Kidney epithelial cell (primary cell): ENCODE measurements at regions not wholly inside any gene's neighbourhood (a gene's known extent, or its start where the extent isn't known, plus 50 kb on each side); places are given as distances from the start of the nearest gene placed in this dataset.
"Not testable (repeated sequence)": the region's sequence is repeated elsewhere in the genome, so short reads cannot be mapped to it uniquely, and the experiment has no call there.

Experiments used
- DNase-seq: peaks from one replicate; pipeline ENCODE4 v3.0.0-alpha.2; 2010; ENCODE audit warnings: low read depth
- H3K27me3 ChIP-seq: 2 replicates; pipeline ENCODE4 v1.6.0; 2011; ENCODE audit warnings: low read length; ENCODE audit not compliant: control insufficient read depth, insufficient read depth
- H3K36me3 ChIP-seq: 2 replicates; pipeline ENCODE4 v1.5.1; 2011; ENCODE audit warnings: low read length; ENCODE audit not compliant: control insufficient read depth, insufficient read depth
- H3K4me3 ChIP-seq: 2 replicates; pipeline ENCODE4 v1.5.1; 2011; ENCODE audit warnings: low read depth, mild to moderate bottlenecking, control low read depth, low read length
- TF ChIP-seq, protein P1 (sequence below): IDR thresholded peaks from 2 replicates; pipeline ENCODE4 v1.5.1; 2011; ENCODE audit warnings: mild to moderate bottlenecking, moderate library complexity, low read length, control low read depth, inconsistent platforms; ENCODE audit not compliant: insufficient read depth, poor library complexity, severe bottlenecking

DNA sequence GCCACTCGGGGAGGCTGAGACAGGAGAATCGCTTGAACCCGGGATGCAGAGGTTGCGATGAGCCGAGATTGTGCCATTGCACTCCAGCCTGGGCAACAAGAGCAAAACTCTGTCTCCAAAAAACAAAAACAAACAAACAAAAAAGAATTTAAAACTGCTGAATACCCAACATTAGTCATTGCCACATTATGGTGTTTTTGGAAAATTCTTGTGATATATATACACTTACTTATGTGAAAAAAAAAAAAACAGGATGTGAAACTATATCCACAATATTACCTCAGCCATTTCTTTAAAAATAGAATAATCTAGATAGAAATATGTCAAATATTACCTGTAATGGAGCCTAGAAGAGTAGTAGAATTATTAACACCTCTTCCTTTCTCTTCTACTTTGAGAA lies 288.3 kb upstream of the FN1 start:
- H3K36me3 ChIP-seq: no peaks in the 10 kb centered on the region
- TF ChIP-seq, protein P1, sequence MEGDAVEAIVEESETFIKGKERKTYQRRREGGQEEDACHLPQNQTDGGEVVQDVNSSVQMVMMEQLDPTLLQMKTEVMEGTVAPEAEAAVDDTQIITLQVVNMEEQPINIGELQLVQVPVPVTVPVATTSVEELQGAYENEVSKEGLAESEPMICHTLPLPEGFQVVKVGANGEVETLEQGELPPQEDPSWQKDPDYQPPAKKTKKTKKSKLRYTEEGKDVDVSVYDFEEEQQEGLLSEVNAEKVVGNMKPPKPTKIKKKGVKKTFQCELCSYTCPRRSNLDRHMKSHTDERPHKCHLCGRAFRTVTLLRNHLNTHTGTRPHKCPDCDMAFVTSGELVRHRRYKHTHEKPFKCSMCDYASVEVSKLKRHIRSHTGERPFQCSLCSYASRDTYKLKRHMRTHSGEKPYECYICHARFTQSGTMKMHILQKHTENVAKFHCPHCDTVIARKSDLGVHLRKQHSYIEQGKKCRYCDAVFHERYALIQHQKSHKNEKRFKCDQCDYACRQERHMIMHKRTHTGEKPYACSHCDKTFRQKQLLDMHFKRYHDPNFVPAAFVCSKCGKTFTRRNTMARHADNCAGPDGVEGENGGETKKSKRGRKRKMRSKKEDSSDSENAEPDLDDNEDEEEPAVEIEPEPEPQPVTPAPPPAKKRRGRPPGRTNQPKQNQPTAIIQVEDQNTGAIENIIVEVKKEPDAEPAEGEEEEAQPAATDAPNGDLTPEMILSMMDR: no peak
- DNase-seq: no peak
- H3K27me3 ChIP-seq: no peaks in the 10 kb centered on the region
- H3K4me3 ChIP-seq: no peak overlapping the region

- TF ChIP-seq, protein P1: no peak
- Histone ChIP-seq H3K27me3 (no peaks in the 10 kb centered on the region), H3K4me3 (no peak overlapping the region), H3K36me3 (no peaks in the 10 kb centered on the region)
- no peak for DNase-seq
Observed at GRCh38 chr2:215723631-215724011, 287.8 kb upstream of the FN1 start.

GRCh38 chr2:215722986-215723630 lies 287.2 kb upstream of the FN1 start:
- H3K36me3 ChIP-seq: no peaks in the 10 kb centered on the region
- no peak overlapping the region for H3K4me3 ChIP-seq
- DNase-seq: no peak
- TF ChIP-seq, protein P1: no peak
- no peaks in the 10 kb centered on the region for H3K27me3 ChIP-seq

DNA sequence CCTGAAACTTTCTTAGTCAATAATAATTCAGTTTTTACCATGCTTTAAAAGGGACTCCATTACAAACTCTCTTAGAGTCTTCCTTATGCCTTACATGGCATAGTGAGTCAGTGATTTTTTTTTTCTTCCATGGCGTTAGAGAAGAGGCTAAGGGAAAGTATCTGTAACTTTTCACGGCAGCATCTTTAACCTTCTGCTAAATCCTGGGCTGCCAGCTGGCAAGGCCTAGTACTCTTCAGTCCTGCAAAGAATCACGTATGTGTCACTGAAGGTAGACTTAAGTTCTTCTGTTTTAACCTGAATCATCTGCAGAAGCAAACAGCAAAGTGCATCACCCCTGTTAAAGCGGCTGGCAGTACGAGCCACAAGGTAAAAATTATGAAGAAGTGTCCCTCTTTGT lies 286.3 kb upstream of the FN1 start:
- Histone ChIP-seq H3K27me3 (no peaks in the 10 kb centered on the region), H3K4me3 (no peak overlapping the region), H3K36me3 (no peaks in the 10 kb centered on the region)
- DNase-seq: no peak
- TF ChIP-seq, protein P1: no peak

GRCh38 chr2:215721515-215721914 lies 285.6 kb upstream of the FN1 start:
- H3K27me3 ChIP-seq, DNase-seq: not testable (repeated sequence)

DNA sequence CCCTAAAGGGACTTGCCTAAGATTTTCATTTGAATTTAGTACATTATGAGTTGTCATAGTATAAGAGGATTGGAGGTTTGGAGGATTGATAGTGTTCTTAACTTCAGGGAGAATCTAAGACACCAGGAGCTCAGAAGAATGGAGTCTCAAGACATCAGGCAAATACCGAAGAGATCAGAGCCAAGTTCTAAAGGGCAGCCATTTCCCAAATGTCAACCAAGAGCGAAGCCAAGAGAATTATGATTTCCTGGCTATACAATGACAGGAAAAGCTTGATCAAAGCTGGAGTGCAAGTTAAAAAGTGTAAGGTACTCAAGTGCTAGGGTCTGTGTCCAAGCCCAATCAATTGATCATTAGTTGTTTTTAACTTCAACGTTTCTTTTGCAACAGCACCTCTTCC lies 283.0 kb upstream of the FN1 start:
- H3K27me3 ChIP-seq: no peaks in the 10 kb centered on the region
- no peak for DNase-seq
- no peak overlapping the region for H3K4me3 ChIP-seq
- H3K36me3 ChIP-seq: no peaks in the 10 kb centered on the region
- TF ChIP-seq, protein P1: no peak

More at GRCh38 chr2:215721515-215721914, 285.6 kb upstream of the FN1 start:
- not testable (repeated sequence) for H3K4me3 ChIP-seq, H3K36me3 ChIP-seq
